GM18907 (cell line): ENCODE measurements at regions not wholly inside any gene's neighbourhood (a gene's known extent, or its start where the extent isn't known, plus 50 kb on each side); places are given as distances from the start of the nearest gene placed in this dataset.
"Not testable (repeated sequence)": the region's sequence is repeated elsewhere in the genome, so short reads cannot be mapped to it uniquely, and the experiment has no call there.

Experiments used
- ATAC-seq: cut with Tn5 transposase; IDR thresholded peaks from one replicate; pipeline ENCODE4 v1.9.1; 2021; ENCODE audit warnings: mild to moderate bottlenecking, moderate library complexity; ENCODE audit not compliant: unreplicated experiment

DNA sequence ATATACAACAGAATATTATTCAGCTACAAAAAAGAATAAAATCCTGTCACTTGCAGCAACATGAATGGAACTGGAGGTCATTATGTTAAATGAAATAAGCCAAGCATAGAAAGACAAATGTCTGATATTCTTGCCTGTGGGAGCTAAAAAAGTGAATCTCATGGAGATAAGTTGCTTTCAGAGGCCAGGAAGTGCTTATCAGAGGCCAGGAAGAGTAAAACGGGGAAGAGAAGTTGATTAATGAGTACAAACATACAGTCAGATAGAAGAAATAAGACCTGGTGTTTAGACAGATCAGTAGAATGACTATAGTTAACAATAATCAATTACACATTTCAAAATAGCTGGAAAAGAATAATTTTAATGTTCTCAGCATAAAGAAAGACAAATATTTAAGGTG, 54.4 kb upstream of the CPHXL start:
- ATAC-seq, result no peak

DNA sequence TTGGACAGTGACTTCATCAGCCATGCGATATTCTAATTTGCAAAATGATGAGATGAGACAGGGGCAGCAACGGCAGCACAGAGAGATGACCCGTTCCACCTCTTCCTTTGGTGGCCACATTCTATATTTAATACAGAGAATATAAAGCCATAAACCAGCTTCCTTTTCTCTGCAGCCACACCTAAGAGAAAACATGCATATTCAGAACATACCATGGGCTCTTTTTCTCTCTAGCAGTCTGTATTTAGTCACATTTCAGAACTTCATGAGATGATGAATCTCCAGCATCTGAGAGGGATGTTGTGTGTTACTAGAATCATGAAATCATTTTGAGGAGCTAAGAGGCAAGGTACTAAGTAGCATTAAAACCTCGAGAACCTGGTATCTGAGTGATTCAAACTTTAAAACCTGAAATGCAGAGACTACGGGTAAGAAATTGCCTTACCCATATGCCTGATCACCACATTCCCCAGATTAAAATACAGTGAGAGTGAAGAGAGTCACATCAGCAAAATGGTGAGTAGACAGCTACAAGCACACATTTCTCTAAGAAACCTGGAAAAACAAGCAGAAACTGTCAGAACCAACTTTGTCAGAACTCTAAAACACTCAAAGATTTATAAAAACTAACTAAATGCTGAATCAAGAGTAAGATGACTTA, 55.5 kb upstream of the CPHXL start:
- ATAC-seq, result no peak

DNA sequence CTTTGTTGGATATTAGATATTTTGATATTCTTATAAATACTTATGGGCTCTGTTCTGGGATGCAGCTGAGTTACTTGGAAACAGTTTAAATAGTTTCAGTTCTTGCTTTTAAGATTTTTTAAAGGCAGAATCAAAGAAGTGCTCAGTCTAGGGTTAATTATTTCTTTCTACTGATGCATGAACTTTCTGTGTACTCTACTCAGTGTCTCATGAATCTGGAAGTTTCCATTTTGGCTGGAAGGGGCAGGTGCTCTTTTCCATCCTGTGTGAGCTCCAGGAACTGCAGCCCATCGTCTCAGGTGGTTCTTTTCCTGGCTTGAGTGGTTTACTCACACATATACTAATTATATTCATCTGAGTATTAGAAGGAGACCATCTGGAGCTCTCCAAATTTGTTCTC, 61.1 kb upstream of the CPHXL start:
- peak; percentile 74 for ATAC-seq

DNA sequence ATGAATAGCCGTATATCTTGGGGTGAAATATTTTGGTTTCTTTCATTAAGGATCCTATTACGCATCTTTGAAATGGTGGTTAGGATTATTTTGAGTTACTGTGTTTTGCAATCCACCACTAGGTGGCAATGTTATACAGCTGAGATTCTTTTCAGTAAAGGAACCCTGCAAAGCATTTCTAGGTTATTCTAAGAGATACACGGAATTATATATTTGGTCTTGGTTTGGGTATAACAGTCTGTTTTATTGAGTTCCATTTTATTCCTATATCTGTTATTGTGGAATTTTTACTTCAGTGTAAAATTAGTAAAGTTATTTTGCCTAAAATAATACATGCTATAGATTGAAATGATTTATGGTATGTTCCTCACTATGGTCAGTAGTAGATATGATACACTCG, 62.9 kb upstream of the CPHXL start:
- ATAC-seq, result peak; percentile 70

DNA sequence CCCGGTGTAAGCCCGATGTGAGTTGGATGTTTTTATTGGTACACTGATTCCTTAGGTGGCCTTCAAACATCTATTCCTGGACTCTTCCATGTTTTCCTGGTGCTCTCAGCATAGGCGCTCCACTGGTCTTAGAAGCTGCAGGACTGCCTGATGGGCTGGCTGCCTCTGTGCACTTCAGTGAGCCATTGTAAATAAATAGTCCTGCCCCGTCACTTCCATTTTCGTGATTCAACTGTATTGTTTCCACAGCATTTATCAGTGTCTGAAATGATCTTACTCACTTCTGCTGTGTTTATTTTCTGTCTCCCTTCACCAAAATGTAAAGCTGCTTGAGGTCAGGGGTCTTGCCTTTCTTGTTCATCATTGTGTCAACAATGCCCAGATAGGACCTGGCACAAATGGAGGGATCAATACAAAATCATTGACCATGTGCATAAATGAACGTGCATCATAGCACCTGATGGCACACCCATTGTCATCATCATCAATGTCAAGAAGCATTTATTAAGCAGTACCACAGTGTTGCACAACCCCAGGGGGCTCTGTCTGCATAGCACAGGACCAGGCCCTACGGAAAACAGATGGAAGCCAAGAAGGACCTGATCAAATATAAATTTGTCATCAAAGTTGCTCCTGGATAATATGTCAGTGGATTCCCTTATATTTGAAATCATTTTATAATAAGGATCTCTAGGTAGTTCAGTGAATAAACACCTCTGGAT, 66.6 kb upstream of the CPHXL start:
- ATAC-seq, result no peak

DNA sequence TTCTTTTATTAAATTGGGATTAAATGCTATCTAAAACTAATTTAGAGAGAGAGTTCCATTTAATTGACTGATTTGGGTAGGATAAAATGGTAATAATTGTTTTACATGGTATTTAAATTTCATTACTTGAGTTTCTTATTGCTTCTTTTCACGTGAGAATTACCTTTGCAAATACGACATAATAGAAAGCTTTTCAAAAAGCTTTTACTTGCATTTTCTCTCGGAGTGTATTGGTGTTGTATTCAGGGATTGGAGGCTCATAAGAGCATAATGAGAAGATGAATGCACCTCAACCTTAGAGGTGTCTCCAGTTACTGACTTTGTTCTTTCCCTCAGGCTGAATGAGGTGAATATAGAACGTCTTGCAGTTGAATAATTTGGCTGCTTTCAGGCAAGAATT, 67.4 kb upstream of the CPHXL start:
- no peak for ATAC-seq

DNA sequence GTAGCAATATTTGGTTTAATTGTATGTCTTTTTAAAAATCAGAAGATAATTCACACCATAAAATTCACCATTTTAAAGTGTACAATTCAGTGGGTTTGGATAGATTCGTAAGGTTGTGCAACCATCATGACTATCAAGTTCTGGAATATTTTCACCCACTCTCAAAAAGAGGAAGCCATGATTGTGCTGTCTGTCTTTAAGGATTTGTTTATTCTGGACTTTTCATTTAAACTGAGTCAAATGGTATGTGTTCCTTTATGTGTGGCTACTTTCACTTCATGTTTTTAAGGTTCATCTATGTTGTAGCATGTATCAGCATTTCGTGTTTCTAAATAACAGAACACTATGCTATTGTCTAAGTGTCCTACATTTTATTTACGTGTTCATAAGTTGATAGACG, 68.1 kb upstream of the CPHXL start:
- ATAC-seq, result no peak

DNA sequence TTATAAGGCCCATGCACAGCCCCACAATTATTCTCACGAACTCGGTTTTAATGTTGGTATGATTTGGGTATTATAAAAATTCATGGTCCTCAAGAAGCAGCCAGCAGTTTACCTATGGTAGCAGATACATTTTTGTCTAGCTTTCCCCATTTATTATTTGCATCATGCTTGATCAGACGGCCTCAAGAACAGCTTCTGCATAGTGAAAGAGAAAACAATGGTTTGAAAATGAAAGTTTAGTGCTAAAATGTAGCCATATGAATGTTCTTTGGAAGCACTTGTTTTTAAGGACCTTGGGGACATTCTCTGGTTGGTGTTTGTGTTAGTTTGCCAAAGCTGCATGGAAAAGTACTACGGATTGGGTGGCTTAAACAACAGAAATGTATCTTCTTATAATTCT, 72.4 kb upstream of the CPHXL start:
- no peak for ATAC-seq

DNA sequence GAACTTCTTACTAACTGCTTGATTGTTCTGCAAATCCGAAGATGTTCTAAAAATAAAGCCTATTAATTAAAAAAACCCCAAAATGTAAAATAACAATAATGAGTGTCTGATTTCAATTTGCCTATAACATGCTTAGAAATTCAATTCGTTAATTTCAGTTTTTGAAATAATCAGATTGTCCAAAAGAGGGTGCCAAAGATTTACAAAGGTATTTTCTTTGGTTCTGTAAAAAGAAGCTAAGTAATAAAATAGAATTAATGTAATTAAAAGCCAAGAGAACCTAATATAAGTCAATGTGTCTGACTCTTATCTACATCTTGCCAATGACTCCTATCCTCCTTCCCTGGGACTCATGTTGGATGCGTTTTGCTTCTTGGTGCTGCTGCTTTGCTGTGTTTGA, 75.0 kb upstream of the CPHXL start:
- no peak for ATAC-seq

DNA sequence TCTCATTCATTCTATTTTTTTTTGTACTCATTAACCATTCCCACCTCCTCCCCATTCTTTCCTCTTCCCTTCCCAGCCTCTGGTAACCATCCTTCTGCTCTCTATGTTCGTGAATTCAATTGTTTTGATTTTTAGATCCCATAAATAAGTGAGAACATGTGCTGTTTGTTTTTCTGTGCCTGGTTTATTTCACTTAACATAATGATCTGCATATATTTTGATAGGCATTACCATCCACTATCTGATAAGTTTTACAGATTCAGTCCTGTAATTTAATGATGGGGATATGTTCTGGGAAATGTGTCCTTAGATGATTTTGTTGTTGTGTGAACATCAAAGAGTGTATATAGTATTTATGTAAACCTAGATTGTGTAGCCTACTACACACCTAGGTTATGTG, 77.5 kb upstream of the CPHXL start:
- ATAC-seq, result no peak

DNA sequence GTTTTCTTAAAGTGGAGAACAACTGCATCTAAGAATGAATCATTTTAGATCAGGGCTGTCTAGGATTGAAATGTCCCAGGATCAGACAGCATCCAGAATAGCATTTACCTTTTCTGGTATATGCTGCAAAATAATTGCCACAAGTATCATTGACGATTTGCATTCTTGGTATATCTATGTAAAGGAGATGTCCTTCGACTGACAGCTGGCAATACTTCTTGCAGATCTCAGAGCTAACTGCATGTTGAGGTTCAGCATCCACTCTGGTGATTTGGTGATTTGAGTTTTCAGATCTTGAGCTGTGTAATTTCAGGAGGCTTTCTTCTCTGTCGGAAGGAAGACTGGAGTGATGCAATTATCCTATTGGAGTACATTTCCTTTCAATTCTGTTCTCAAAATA, 78.1 kb upstream of the CPHXL start:
- no peak for ATAC-seq

DNA sequence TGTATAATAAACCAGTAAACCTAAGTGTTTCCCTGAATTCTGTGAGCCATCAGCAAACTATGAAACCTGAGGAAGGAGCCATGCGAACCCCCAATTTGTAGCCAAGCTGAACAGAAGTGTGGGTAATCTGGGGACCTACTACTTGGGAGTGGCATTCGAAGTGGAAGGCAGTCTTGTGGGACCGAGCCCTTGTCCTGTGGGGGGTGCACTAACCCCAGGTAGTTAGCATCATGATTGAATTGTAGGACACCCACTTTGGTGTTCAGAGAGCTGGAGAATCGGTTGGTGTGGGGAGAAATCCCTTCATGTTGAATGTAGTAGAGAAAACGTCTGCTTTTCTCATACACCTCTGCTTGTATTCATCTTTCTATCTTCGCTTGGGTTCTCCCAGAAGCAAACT, 79.7 kb upstream of the CPHXL start:
- no peak for ATAC-seq

DNA sequence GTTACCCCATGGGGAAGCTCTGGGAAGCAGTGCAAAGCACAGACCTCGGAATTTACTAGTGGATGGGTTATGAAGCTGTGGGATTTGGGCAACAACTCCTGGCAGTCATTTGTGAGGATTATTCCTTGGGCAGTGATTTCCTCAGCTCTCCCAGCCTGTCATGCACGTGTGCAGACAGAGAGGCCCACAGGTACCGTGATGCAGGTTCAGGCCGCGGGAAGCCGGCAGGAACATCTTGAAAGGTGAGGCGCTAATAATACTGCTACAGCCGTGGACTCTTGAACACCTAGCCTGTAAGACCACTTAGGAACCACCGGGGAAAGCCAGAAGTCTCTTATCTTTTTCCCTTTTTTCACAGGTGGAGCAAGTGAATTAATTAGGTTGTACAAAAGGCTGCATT, 80.2 kb upstream of the CPHXL start:
- no peak for ATAC-seq

DNA sequence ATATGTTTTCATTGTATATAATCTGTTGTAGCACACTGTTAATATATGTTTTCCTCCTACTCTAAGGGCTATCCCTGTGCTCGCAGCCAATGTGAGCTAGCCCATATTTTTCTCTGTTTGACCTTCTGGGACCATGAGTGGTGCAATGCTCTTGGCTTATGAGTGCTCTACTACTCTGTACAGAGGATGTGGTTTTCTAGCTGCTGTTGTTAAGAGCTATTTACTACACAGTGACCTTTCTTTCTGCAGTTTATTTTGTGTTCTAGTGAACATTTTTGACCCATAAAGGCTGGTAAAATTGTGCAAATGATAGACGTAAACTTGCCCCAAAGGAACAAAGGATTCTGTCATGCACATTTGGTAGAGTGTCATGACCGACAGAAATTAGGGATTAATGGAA, 84.1 kb upstream of the CPHXL start:
- no peak for ATAC-seq

DNA sequence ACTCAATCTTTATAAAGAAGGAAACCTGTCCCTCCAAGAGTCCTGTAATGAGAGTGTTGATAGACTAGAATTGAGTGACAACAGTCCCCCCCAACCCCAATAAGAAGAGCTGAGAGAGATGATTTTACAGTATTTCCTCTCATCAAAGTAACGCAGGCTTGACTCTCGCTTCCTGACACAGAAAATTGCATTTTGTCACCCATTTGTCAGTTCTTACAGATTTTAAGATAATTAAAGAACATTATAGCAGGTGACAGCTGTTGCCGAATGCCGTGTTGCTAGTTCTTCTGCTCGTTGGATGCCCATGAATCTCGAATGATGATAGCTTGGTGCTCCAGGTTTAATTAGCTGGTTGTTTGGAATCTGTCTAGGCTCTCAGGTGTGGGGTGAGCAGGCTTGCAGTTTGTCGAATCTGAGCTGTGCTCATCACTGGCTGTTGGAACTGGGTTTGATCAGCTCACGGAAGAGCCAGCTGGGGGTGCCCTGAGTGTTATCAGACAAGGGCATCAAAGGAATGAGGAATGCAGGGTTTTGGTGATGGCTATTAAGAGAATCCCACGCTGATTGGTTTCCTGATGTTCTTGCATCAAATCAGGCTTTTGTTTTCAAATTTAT, 84.8 kb upstream of the CPHXL start:
- ATAC-seq, result no peak

DNA sequence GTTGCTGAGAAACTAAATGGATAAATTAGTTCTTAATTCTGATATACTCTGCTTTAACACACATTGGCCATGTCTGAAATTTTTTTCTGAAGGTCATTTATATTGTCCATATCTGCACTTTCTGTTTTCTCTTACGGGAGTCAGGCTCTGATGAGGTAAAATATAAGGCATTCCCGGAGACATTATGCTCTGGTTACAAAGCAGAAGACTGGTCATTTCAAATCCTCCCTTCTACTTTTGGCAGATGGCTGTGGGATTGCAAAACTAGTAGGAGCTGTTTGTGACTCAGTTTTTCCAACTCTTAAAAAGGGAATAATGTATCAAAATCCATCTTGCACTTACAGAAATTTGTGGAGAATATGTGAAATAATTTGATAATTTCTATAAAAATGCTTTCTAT, 92.2 kb upstream of the CPHXL start:
- no peak for ATAC-seq

DNA sequence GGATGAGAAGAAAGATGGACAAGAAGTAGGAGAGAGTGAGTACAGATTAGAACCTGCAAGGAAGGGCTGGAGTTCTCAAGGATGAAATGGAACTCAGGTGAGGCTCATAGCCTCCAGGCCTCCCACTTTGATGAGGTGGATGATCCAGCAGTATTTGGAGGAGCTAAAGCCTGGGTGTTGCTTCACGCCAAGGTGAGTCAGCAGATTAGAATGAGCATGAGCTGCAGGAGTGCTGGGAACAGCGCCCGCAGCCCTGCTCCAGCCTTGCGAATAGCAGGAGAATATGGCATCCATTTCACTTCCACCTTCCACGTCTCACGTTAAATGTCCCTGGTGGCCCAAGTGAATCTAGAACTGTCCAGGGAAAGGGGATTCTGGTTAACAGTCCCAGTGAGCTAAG, 94.4 kb upstream of the CPHXL start:
- no peak for ATAC-seq

DNA sequence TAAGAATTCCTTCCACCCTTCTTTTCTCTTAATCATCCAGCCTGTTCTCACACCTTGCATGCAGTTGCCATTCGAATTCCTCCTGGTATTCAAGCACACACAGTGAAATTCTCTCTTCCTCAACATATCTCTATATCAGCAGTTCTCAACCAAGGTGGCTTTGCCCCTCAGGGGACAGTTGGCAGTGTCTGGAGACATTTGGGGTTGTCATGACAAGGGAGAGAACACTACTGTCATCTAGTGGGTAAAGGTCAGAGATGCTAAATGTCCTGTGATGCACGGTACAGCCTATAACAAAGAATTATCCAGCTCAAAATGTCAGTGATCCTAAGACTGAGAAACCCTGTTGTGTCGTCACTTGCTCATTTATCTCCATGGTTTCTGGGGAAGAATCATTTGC, 94.8 kb upstream of the CPHXL start:
- no peak for ATAC-seq

DNA sequence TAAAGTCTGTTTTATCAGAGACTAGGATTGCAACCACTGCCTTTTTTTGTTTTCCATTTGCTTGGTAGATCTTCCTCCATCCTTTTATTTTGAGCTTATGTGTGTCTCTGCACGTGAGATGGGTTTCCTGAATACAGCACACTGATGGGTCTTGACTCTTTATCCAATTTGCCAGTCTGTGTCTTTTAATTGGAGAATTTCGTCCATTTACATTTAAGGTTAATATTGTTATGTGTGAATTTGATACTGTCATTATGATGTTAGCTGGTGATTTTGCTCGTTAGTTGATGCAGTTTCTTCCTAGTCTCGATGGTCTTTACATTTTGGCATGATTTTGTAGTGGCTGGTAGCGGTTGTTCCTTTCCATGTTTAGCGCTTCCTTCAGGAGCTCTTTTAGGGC, 99.5 kb upstream of the CPHXL start:
- not testable (repeated sequence) for ATAC-seq

DNA sequence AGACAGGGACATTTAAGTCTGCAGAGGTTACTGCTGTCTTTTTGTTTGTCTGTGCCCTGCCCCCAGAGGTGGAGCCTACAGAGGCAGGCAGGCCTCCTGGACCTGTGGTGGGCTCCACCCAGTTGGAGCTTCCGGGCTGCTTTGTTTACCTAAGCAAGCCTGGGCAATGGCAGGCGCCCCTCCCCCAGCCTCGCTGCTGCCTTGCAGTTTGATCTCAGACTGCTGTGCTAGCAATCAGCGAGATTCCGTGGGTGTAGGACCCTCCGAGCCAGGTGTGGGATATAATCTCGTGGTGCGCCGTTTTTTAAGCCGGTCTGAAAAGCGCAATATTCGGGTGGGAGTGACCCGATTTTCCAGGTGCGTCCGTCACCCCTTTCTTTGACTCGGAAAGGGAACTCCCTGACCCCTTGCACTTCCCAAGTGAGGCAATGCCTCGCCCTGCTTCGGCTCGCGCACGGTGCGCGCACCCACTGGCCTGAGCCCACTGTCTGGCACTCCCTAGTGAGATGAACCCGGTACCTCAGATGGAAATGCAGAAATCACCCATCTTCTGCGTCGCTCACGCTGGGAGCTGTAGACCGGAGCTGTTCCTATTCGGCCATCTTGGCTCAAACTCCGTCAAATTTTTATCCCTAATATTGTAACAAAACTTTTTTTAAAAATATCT, 101.2 kb upstream of the CPHXL start:
- not testable (repeated sequence) for ATAC-seq

DNA sequence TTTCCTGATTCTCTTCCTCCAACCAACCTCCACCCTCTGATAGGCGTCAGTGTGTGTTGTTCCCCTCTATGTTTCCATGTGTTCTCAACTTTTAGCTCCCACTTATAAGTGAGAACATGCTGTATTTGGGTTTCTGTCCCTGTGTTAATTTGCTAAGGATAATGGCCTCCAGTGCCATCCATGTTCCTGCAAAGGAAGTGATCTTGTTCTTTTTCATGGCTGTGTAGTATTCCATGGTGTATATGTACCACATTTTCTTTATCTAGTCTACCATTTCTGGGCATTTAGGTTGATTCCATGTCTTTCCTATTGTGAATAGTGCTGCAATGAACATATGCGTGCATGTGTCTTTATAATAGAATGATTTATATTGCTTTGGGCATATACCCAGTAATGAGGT, 107.1 kb upstream of the CPHXL start:
- not testable (repeated sequence) for ATAC-seq
